DMS153 (cell line): ENCODE measurements at regions not wholly inside any gene's neighbourhood (a gene's known extent, or its start where the extent isn't known, plus 50 kb on each side); places are given as distances from the start of the nearest gene placed in this dataset.

ENCODE experiments used
- DNase-seq: peaks from one replicate; lab custom pipeline; 2025; lab: John Stamatoyannopoulos, UW

- DNase-seq, result no peak
Observed at GRCh38 chr4:3683744-3684421, 82.3 kb upstream of the ADRA2C start.

- DNase-seq, result no peak
Observed at GRCh38 chr4:3683077-3683743, 83.0 kb upstream of the ADRA2C start.

- DNase-seq, result no peak
Observed at GRCh38 chr4:3682236-3683076, 83.7 kb upstream of the ADRA2C start.

- DNase-seq, result no peak
Observed at GRCh38 chr4:3681191-3681590, 85.0 kb upstream of the ADRA2C start.

GRCh38 chr4:3680656-3681055 is 85.5 kb upstream of the ADRA2C start:
- no peak for DNase-seq

- no peak for DNase-seq
Observed at GRCh38 chr4:3679851-3680311, 86.3 kb upstream of the ADRA2C start.

GRCh38 chr4:3679071-3679825 is 86.9 kb upstream of the ADRA2C start:
- no peak for DNase-seq

- no peak for DNase-seq
Observed at GRCh38 chr4:3677748-3678070, 88.5 kb upstream of the ADRA2C start.

- DNase-seq, result no peak
Observed at GRCh38 chr4:3676907-3677747, 89.1 kb upstream of the ADRA2C start.

- DNase-seq, result no peak
Observed at GRCh38 chr4:3676196-3676595, 90.0 kb upstream of the ADRA2C start.

- no peak for DNase-seq
Observed at GRCh38 chr4:3675251-3676115, 90.7 kb upstream of the ADRA2C start.

- DNase-seq, result no peak
Observed at GRCh38 chr4:3674479-3674851, 91.7 kb upstream of the ADRA2C start.

- no peak for DNase-seq
Observed at GRCh38 chr4:3673716-3674478, 92.3 kb upstream of the ADRA2C start.

GRCh38 chr4:3673176-3673575 is 93.0 kb upstream of the ADRA2C start:
- no peak for DNase-seq

GRCh38 chr4:3672465-3672831 is 93.7 kb upstream of the ADRA2C start:
- no peak for DNase-seq

- no peak for DNase-seq
Observed at GRCh38 chr4:3671571-3672464, 94.4 kb upstream of the ADRA2C start.

GRCh38 chr4:3670521-3671519 is 95.4 kb upstream of the ADRA2C start:
- DNase-seq, result no peak
